Stimulated activated CD8-positive, alpha-beta memory T cell treated with anti-CD3 and anti-CD28 coated beads, Interleukin-4, amount 100 ng/mL, for 24 hours (primary cell): ENCODE measurements at regions not wholly inside any gene's neighbourhood (a gene's known extent, or its start where the extent isn't known, plus 50 kb on each side); places are given as distances from the start of the nearest gene placed in this dataset.

Source experiments
- DNase-seq: peaks from one replicate; pipeline ENCODE4 v3.0.0-alpha.2; 2020; ENCODE audit warnings: low read depth

- DNase-seq: no peak
Observed at GRCh38 chr10:3723766-3724165, 61.2 kb downstream of the KLF6 start.

- no peak for DNase-seq
Observed at GRCh38 chr10:3720228-3721019, 64.6 kb downstream of the KLF6 start.

- DNase-seq: no peak
Observed at GRCh38 chr10:3719024-3719843, 65.8 kb downstream of the KLF6 start.

- no peak for DNase-seq
Observed at GRCh38 chr10:3716093-3716492, 68.9 kb downstream of the KLF6 start.

- DNase-seq: no peak
Observed at GRCh38 chr10:3714967-3715366, 70.0 kb downstream of the KLF6 start.

GRCh38 chr10:3714531-3714930 is 70.5 kb downstream of the KLF6 start:
- DNase-seq: no peak

GRCh38 chr10:3712707-3713106 is 72.3 kb downstream of the KLF6 start:
- no peak for DNase-seq

GRCh38 chr10:3711918-3712317 is 73.1 kb downstream of the KLF6 start:
- no peak for DNase-seq

- DNase-seq: no peak
Observed at GRCh38 chr10:3710764-3711163, 74.2 kb downstream of the KLF6 start.

- DNase-seq: no peak
Observed at GRCh38 chr10:3709456-3710060, 75.5 kb downstream of the KLF6 start.

- no peak for DNase-seq
Observed at GRCh38 chr10:3708852-3709251, 76.2 kb downstream of the KLF6 start.

GRCh38 chr10:3704565-3705325 is 80.3 kb downstream of the KLF6 start:
- no peak for DNase-seq

GRCh38 chr10:3702569-3702968 is 82.4 kb downstream of the KLF6 start:
- DNase-seq: no peak

GRCh38 chr10:3702056-3702546 is 82.9 kb downstream of the KLF6 start:
- DNase-seq: no peak

- no peak for DNase-seq
Observed at GRCh38 chr10:3701491-3701890, 83.5 kb downstream of the KLF6 start.

- DNase-seq: no peak
Observed at GRCh38 chr10:3700531-3701076, 84.4 kb downstream of the KLF6 start.

GRCh38 chr10:3699916-3700315 is 85.1 kb downstream of the KLF6 start:
- no peak for DNase-seq

GRCh38 chr10:3698312-3698711 is 86.7 kb downstream of the KLF6 start:
- no peak for DNase-seq

GRCh38 chr10:3693698-3694080 is 91.3 kb downstream of the KLF6 start:
- DNase-seq: no peak

GRCh38 chr10:3693022-3693697 is 91.8 kb downstream of the KLF6 start:
- no peak for DNase-seq

GRCh38 chr10:3692387-3692999 is 92.5 kb downstream of the KLF6 start:
- no peak for DNase-seq
